DOHH2 (cell line): ENCODE measurements at regions not wholly inside any gene's neighbourhood (a gene's known extent, or its start where the extent isn't known, plus 50 kb on each side); places are given as distances from the start of the nearest gene placed in this dataset.

ENCODE experiments used
- EZH2phosphoT487 ChIP-seq: fragments of 200-600 bp; sonication (generic); IDR thresholded peaks from 2 replicates; pipeline ENCODE4 v1.6.1; 2017; ENCODE audit warnings: borderline replicate concordance, mild to moderate bottlenecking, antibody characterized with exemption, low read length, moderate library complexity, mixed read lengths
- TF ChIP-seq, protein P1 (sequence below): fragments of 200-600 bp; sonication (generic); IDR thresholded peaks from one replicate; pipeline ENCODE4 v1.5.1; 2014; ENCODE audit warnings: antibody characterized with exemption, mild to moderate bottlenecking, low read depth, low read length; ENCODE audit not compliant: poor library complexity, severe bottlenecking

DNA sequence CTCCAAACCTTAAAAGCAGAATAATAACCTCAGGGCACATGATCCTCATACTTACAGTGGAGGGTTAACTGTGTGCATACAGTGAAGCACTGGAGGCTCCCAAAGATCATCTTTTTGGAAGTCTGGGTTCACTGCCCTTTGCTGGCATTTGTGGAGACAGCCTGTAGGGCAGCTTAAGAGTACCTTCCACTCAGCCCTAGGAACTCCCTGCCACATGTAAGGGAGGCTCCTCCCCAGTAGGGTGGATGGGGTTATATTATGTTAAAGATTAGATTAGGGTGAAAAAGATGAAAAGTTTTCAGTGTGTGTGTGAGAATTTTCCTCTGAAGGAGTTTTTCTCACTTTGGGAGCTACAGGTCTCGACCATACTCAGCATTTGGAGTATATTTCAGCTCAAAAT, 388.4 kb downstream of the RAB28 start:
- TF ChIP-seq, protein P1, sequence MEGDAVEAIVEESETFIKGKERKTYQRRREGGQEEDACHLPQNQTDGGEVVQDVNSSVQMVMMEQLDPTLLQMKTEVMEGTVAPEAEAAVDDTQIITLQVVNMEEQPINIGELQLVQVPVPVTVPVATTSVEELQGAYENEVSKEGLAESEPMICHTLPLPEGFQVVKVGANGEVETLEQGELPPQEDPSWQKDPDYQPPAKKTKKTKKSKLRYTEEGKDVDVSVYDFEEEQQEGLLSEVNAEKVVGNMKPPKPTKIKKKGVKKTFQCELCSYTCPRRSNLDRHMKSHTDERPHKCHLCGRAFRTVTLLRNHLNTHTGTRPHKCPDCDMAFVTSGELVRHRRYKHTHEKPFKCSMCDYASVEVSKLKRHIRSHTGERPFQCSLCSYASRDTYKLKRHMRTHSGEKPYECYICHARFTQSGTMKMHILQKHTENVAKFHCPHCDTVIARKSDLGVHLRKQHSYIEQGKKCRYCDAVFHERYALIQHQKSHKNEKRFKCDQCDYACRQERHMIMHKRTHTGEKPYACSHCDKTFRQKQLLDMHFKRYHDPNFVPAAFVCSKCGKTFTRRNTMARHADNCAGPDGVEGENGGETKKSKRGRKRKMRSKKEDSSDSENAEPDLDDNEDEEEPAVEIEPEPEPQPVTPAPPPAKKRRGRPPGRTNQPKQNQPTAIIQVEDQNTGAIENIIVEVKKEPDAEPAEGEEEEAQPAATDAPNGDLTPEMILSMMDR = no peak
- TF ChIP-seq EZH2phosphoT487 = no peak
